Activated CD4-positive, alpha-beta T cell treated with anti-CD3 and anti-CD28 coated beads, Interleukin-2, amount 50 U/mL, for 16 hours (primary cell): ENCODE measurements at regions not wholly inside any gene's neighbourhood (a gene's known extent, or its start where the extent isn't known, plus 50 kb on each side); places are given as distances from the start of the nearest gene placed in this dataset.

Source experiments
- DNase-seq: peaks from one replicate; pipeline ENCODE4 v3.0.0-alpha.2; 2020

DNA sequence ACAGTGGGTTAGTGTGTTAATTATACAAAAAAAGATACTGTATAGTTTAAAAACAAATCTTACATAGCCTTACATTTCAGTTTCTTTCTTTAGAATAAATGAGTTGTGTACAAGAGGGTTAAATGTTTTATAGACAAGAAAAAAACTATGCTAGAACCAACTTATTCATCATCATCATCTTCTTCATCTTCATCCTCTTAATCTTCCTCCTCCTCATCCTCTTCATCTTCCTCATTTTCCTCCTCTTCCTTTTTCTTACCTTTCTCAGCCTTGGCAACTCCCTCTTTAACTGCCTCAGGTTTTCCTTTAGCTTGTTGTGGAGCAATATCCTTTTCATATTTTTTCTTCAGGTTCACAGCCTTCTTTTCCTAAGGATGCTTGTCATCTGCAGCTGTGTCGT lies 53.7 kb downstream of the RPS12 start:
- no peak for DNase-seq

DNA sequence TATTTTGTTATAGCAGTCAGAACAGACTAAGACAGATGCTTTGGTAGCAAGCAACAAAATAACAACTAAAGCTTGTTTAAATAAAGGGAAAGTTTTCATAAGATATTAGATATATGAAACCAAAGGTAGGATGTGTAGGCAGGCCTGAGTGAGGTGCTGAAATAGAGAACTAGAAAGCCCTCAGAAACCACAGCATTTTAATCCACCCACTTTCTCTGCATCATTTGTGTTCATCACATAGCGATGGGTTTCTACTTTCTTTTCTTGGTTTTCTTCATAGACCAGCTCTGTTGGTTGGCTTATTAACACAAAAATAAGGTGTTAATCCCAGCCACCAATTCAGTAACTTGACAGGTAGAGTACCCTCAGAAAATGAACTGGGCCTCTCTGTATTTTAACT lies 58.6 kb downstream of the RPS12 start:
- peak; percentile 16 for DNase-seq

DNA sequence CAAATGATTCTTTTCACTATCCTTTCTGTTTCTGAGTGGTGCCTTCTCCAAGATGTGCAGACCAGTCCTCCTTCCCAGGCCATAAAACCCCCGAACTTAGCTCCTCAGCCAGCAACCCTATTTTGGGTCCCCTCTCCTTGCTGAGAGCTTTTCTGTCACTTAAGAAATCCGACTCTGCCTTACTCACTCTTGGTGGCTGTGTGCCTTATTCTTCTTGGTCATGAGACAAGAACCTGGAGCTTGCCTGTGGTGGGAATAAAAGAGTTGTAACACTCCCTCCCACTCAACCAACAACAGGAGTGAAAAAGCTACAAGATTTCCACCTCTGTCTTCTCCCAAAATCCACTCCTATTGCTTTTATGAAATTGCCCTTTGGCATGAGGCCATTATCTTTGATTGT lies 62.6 kb downstream of the RPS12 start:
- no peak for DNase-seq

DNA sequence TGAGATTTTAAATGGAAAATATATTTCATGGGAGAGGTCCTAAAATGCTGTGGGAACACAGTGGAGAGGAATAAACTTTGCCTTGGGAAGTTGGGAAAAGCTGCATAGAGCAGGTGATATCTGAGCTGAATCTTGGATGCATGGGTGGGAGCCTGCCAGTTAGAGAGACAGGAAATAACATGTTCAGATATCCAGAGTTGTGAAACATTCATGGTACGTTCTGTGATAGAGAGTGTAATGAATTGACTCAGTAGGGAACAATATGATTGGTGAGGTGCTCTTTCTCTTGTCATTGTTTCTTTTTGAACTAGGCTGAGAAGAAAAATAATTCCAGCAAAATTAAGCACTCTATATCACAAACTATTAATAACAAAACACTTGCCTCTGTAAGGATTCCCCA lies 72.8 kb downstream of the RPS12 start:
- DNase-seq, result peak; percentile 46

DNA sequence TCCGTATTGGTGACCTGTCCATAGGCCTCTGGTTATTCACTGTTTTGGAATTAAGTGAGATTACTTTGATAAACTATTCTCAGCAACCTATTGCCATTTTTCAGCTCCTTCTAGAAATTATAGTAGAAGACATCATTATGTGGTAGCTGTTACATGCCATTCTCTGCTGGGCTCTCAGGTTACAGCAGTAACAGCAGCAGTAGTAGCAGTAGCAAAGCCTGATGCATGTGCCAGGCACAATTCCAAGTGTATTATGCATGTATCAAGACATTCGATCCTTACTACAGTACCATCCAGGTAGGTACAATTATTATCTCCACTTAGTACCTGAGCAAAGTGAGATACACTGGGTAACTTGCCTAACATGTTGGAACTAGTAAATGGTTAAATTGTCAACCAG lies 74.3 kb downstream of the RPS12 start:
- no peak for DNase-seq

DNA sequence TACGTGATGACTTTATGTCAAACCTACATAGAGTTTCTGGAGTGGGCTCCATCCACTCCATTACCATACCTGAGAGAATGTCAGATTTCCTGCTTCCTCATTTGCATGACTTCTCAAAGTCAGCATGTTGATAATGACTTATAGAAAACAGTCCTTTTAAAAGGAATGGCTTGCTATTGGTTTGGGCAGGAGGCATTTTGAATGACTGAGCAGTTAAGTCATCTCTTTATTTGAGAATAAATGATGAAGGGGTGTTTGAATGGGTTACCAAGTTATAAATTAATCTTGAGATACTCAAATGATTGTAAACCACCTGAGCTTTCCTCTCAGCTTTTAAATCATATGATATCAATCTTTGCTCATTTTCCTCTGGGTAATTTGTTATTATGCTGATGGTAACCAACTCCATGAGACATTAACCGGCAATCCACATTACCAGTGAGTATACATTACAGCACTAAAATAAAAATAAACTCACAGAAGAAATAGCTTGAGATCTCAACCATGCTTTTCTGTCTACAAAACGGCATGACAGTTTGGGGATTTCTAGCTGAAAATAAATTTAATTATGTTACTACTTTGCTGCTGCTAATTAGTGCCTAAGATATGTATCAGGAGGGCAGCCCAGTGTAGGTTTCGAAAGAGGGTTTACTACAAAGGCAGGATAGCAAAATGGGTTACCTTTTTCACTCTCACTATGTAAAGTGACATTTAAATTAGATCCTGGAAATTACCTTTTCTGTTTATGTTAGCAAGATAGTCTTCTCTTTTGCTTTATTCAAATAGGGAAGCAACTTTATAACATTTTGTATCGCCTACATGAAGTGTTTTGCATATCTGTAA lies 78.8 kb downstream of the RPS12 start:
- DNase-seq, result no peak

DNA sequence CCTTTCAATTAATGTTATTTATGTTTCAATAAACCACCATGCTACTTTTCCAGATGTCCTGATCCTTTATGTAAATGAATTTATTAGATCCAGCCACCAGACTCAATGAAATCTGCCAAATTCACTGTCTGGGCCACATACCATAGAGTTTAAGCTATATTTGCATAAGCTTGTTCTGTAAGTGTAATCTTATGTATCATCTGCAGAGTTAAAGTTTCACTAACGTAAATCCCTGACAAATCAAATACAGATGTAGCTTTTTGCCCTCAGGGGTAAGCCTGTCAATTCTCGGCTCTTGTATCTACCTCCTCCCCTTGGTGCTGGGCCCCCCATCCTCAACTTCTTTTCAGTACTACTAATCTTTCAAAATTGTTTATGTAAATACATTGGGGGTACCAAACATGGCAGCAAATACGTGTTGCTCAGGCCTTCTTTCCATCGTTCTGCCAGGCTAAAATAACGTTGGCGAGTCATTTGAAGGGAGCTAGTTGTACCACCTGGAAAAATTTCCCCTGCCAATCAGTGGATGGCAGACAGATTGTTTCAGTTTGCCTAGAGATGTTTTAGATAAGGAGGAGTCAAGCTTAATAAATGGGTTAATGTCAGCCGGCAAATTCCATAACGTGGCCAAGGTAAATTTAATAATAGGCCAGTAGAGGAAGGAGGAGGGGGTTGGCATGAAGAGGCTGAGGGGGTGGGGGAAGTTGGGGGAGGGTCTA lies 79.6 kb downstream of the RPS12 start:
- DNase-seq, result no peak

DNA sequence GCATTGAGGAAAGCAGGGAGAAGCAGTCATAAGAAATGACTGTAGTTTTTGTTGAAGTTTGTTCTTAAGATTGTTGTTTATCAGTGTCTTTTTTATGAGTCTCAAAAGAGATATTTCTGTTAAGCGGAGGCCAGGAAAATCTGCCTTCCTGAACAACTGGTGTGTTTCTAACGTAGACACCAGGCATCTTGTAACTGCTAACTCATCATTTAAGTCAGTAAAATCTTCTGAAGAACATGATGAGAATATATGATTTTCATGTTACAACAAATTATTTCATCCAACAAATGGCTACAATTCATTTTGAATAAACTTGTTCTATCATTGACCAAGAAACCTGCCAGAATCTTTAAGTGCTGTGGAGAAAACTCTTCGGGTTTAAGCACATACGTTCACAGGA lies 84.0 kb downstream of the RPS12 start:
- DNase-seq, result no peak

DNA sequence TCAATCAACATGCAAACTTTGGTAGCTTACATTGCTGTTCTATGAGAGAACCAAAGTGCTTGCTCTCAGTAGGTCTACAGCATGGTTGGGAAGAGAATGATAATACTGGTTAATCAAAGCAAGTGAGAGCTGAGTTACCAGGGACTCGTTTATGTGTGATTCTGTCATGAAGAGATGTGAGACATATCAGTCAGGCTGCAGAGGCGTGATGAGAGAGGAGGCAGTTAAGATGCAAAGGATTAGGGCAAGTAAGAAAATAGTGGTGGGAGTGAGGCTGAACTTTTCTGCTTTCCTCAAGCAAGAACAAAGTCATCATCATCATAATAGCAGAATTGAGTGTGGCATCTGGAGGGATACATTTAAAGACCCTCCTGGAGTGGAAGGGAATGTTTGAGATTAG lies 86.5 kb downstream of the RPS12 start:
- no peak for DNase-seq

DNA sequence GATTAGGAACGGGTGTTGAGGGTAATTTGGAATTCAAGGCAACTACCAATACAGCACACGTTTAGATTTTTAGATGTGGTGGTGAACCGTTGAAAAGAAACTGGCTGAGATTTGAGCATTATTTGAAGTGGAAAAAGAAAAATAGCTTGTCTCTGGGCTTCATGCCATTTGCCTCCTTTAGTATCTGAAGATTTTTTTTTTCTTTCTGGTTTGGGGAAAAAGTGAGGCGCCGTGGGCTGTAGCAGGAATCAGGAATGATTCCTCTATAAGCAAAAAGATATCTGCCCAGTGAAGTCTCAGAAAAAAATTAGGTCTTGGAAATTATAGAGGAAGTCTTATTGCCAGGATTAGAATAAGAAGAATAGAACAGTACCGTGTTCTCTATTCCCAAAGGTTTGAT lies 88.5 kb downstream of the RPS12 start:
- DNase-seq, result no peak

DNA sequence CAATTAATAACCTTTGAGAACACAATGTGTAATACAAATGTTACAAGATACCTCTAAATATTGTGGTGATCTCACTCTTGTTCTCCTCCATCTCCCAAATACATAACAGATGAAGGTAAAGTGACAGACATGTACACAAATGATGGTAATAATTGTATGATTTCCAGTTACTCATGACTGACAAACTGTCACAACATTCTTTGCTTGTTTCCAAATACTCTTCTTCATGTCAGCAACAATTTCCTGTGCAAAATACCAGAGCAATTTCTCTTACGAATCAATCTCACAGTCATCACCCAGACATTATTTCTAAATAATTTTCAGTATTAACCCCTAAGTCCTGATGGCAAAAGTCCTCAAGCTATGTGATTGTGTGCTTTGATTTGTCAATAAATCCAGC lies 92.9 kb downstream of the RPS12 start:
- no peak for DNase-seq

DNA sequence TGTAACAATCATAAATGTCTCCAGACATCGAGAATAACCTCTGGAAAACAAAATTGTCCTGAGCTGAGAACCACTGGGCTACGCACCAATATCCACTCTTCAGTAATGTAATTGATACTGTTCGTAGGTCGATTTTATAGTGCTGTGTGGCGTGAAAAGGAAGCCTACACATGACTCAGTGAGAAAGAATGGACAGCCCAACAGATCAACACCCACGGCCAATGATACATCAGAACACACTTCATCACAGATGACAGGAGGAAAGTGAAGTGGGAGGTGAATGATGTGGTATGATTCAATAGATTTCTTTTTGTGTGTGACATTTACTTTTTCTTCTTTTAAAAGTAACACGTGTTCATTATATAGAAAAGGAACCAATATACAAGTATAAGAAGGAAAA lies 93.5 kb downstream of the RPS12 start:
- DNase-seq, result no peak

DNA sequence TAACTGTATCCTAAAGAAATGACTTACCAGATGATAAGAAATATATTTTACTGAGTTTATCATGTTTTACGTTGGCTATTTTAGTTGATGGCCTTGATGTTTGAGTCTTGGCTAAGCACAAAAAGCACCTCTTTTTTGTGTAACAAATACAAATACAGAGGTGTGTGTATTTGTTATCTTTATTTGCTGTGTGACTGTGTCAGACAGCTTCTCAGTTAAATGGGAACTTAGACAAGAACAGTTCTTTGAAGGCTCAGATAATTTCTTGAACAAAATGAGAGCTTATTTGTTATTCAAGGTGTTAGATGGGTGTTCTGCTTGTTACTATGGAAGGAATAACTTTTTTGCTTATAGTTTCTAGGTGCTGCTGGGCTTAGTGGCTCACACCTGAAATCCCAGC lies 95.4 kb downstream of the RPS12 start:
- DNase-seq, result no peak

DNA sequence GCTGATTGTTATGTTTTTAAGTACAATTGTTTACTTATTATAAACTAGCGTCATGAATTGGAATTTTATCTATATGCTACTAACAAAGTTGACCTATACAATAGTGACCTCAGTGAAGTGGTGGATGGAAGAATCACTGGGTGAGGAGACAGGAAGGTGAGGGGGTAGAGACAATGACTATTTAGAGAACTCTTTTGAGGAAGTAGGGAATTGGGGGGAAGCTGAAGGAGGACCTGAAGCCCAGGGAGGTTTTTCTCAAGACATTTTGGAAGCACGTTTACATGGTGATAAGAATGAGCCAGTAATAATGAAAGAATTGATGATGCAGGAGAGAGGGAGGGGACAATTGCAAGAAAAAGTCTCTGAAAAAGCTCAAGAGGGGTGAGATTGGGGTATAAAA lies 96.4 kb downstream of the RPS12 start:
- no peak for DNase-seq

DNA sequence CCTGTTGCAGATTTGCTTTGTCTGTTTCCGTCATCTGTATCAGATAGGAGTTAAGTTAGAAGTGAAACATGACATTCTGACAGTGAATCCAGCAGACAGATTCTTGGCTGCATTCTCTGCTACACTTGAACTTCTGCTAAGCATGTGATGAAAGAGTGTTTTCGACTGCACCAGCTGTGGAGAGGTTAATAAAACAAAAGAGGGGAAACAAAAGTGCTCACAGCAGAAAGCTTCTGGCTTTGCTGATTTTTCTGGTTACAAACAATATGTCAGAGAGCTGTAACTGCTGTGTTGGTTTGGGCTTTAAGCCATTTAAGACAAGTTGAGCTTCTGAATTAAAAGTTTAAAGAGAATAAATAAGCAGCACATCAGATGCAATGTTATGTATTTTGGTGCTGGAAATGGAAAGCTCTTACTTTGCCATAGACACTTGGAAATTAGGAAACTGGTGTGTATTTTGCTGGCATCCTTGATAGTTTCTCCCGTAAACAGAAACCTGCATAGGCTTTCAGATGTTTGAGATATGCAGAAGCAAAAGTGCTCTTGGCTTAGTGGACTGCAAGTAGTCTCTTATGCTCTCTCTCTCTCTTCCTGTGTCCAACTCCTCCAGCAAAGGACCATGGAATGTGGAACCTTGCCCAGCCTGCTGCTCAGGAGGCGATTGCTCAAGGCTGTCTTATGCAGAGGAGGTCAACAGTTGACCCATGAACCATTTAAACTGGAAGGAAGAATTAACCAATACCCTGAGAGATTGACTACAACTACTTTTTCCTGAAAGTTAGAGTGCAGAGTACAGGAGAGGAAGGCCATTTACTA lies 104.9 kb downstream of the RPS12 start:
- no peak for DNase-seq

DNA sequence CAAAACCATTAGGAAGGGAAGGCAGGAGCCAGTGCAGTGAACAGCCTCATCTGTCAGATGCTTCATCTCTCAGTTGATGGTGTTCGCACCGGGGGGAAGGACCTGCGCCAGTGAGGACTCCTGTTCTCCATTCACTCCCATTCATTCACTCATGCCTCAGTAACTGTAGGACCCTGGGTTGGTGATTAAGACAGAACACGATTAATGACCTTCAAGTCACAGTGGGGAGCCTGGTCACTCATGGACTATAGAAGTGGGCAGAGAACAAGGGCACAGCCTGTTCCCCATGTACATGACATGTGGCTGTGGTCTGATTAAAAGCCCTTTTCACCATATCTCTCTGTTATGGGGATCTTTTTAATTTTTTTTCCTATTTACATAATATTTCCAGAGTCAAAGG lies 113.3 kb downstream of the RPS12 start:
- no peak for DNase-seq

DNA sequence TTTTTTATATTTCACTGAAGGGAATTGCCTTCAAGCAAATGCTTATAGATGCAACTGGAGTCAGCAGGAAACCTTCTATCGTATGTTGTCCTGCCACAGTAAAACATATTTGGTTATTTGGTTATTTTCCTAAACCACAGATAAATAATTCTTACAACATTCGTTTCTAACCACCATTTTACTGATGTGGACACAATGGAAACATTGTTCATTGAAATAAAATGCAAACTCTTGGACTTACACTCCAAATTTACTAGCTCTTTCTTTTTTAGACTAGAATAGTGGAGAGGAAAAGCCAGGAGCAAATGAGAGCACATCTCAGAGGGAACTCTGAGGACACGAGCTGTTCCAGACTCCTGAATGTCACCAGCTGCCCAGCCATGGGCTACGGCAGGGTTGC lies 114.8 kb downstream of the RPS12 start:
- no peak for DNase-seq

DNA sequence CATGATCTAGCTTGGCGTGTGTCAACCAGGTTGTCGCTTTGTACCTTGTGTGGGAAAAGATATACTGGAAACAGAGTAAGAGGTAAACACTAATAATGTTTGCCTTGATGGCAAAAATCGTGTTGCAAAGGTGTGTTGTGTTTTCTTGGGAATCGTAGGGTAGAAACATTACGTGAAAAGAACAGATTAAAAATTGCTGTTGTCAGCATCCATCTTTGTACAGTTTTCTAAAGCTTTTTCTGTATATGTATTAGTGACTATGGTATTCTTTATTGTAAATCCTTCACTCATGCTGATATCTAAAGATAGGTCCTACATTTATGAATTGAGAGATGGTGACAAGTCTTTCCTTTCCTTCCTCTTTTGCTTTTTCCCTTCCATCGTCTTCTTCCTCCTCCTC lies 116.9 kb downstream of the RPS12 start:
- DNase-seq, result no peak

DNA sequence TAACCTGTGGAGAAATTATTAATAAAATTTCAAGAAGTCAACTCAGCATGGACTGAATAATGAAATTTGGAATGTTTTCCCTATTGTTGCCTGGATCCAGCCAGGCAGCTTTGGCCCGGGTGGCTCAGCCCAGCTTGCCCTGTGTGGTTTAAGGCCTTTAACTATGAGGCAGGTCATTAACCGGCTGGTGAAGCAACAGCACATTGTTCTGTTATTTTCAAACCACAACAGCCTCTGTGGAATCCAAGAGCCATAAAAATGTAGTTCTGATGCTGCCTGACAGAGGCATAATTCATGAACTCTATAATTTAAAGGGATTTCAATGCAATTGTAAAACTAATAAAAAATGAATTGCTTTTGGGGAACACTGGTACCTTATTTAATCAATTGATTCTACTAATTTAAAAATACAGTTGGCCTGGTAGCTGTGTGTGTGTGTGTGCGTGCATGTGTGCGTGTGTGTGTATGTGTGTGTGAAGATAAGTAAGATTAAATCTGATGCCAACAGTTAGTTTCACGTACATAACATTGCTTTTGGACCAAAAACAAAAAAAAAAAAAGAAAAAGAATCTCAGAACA lies 117.7 kb downstream of the RPS12 start:
- no peak for DNase-seq

DNA sequence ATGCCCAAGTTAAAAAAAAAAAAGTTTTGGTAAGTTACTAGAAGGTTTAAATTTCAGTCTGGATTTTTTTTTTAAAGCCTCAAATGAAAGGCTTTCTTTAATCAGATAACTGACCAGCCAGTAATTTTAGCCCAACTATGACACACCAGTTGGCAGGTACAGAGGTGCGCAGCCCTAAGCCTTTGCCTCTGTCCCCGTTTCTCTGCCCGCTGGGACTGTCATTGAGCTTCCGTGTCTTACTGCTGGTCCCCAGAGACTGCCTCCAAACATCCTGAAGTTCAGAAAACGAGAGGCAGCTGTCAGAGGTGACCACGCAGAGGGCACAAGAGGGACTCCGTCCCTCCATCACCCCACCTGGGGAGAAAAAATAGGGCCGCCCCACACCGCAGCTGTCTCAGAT lies 118.2 kb downstream of the RPS12 start:
- DNase-seq, result no peak

DNA sequence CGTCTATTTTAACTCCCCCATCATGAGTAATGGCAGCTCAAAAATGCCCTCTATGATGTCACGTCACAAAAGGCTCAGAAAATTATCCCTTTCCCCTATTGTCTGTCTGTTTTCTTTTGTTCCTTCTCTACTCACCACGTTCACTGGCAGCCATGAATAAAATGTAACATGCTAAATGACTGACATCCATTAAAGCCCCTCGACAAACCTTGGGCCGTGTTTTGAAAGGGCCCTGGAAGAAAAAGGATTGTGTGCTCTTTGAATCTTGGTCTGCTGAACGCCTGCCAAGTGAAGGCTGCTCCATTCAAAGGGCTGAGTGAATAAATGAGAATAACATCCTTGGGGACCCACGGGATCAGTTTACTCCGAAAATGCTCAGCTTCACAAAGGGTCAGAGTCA lies 118.7 kb downstream of the RPS12 start:
- no peak for DNase-seq

DNA sequence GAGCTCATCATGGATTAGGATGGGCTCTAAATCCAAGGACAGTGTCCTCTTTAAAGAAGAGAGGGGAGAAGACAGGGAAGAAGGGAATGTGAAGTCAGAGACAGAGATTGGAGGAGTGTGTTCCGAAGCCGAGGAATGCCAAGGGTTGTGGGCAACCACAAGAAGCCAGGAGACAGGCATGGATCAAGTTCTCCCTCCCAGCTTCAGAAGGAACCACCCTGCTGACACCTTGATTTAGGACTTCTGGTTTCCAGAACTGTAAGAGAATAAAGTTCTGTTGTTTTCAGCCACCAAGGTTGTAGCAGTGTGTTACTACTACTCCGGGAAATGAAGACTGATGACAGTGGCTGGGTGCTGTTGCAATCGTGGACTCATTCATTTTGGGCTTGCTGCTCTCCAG lies 120.1 kb downstream of the RPS12 start:
- DNase-seq, result no peak

DNA sequence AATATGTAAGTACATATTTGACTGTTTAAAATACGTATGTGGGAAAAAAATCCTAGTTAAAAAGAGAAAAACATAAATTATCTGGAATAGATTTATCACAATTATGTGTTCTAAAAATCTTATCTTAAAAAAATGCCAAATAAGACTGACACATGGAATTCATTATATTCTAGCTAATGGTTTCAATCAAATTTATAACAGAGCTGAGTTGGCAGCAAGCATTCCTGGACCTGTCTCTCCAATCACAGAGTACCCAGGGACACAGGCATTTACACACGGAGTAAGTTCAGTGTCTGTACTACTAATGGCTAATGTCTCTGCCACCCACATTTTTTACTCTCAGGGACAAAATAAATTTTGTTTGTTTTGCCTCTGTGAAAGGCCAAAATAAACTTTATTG lies 122.3 kb downstream of the RPS12 start:
- DNase-seq, result no peak
